PC-9 (cell line): ENCODE measurements at regions not wholly inside any gene's neighbourhood (a gene's known extent, or its start where the extent isn't known, plus 50 kb on each side); places are given as distances from the start of the nearest gene placed in this dataset.

Experiments used
- BruUV-seq: library from RNA; stranded (reverse); fragments of 400-500 nt; replicated peaks from 2 replicates; lab custom pipeline; 2021; lab: Mats Ljungman, UMichigan
- CTCF ChIA-PET: fragments of 300-600 bp; sonication (Branson Sonifier 250); formaldehyde crosslinking; loops from one replicate; lab custom pipeline; 2022; ENCODE audit warnings: antibody characterized with exemption; lab: Charles Lee
- POLR2A ChIA-PET: fragments of 300-600 bp; sonication (Branson Sonifier 250); formaldehyde crosslinking; loops from one replicate; lab custom pipeline; 2022; ENCODE audit warnings: antibody characterized with exemption; ENCODE audit not compliant: unreplicated experiment; lab: Charles Lee
- DNase-seq, 2 experiments: peaks; one replicate each; pipeline versions ENCODE4 v3.0.0 to v3.0.0-alpha.2; 2015 to 2022; ENCODE audit warnings: mixed read lengths in 1 of 2
- H2AFZ ChIP-seq: fragments of 200-600 bp; sonication (generic); 2 replicates; pipeline ENCODE4 v1.8.1; 2017; ENCODE audit warnings: antibody characterized with exemption
- H3F3A ChIP-seq: fragments of 200-600 bp; sonication (generic); 2 replicates; pipeline ENCODE4 v1.8.1; 2017; ENCODE audit warnings: antibody characterized with exemption, mild to moderate bottlenecking, low read depth; ENCODE audit not compliant: insufficient read depth
- H3K27ac ChIP-seq: fragments of 200-600 bp; sonication (generic); 2 replicates; pipeline ENCODE4 v1.6.1; 2016; ENCODE audit warnings: mixed run types
- H3K27me3 ChIP-seq: fragments of 200-600 bp; sonication (generic); 2 replicates; pipeline ENCODE4 v1.6.1; 2016; ENCODE audit warnings: low read depth, mixed run types; ENCODE audit not compliant: insufficient read depth
- H3K36me3 ChIP-seq: fragments of 200-600 bp; sonication (generic); 2 replicates; pipeline ENCODE4 v1.6.1; 2016; ENCODE audit warnings: low read depth, mixed run types
- H3K4me1 ChIP-seq: fragments of 200-600 bp; sonication (generic); replicated peaks from 2 replicates; pipeline ENCODE4 v1.6.1; 2016; ENCODE audit warnings: mixed run types; ENCODE audit not compliant: insufficient read depth
- H3K4me2 ChIP-seq: fragments of 200-600 bp; sonication (generic); 2 replicates; pipeline ENCODE4 v1.6.1; 2017; ENCODE audit warnings: mixed run types
- H3K4me3 ChIP-seq: fragments of 200-600 bp; sonication (generic); 2 replicates; pipeline ENCODE4 v1.6.1; 2016; ENCODE audit warnings: mixed run types
- H3K79me2 ChIP-seq: fragments of 200-600 bp; sonication (generic); 2 replicates; pipeline ENCODE4 v1.6.1; 2017; ENCODE audit warnings: low read depth, mixed run types
- H3K9me2 ChIP-seq: fragments of 200-600 bp; sonication (generic); 2 replicates; pipeline ENCODE4 v1.8.1; 2017; ENCODE audit warnings: mild to moderate bottlenecking; ENCODE audit not compliant: insufficient read depth
- H3K9me3 ChIP-seq: fragments of 200-600 bp; sonication (generic); 2 replicates; pipeline ENCODE4 v1.8.1; 2016; ENCODE audit warnings: low read depth; ENCODE audit not compliant: insufficient read depth
- H4K20me1 ChIP-seq: fragments of 200-600 bp; sonication (generic); 2 replicates; pipeline ENCODE4 v1.8.1; 2017; ENCODE audit not compliant: insufficient read depth
- CTCF ChIP-seq: fragments of 200-600 bp; sonication (generic); conservative IDR thresholded peaks from 2 replicates; pipeline ENCODE4 v1.6.1; 2017; ENCODE audit warnings: mixed run types, antibody characterized with exemption, mild to moderate bottlenecking, moderate library complexity
- EZH2 ChIP-seq: fragments of 200-600 bp; sonication (generic); IDR thresholded peaks from 2 replicates; pipeline ENCODE4 v1.8.0; 2017; ENCODE audit warnings: antibody characterized with exemption, low read depth
- intact Hi-C: fragments of 100-400 bp; cut with micrococcal nuclease; formaldehyde crosslinking; loops from one replicate; pipeline ENCODE4 v1.10.0; 2022; ENCODE audit not compliant: unreplicated experiment

- H3K27me3 ChIP-seq = no peaks in the 10 kb centered on the region
- no peak for TF ChIP-seq CTCF
- TF ChIP-seq EZH2 = no peak
- no peaks in the 10 kb centered on the region for H4K20me1 ChIP-seq
- no peak for DNase-seq
- H3K4me3 ChIP-seq = no peak overlapping the region
- ChIA-PET POLR2A (no interaction called here), CTCF (no interaction called here)
- BruUV-seq = no TSS peak
- H3K27ac ChIP-seq = no peak overlapping the region
- H2AFZ ChIP-seq = no peak overlapping the region
- no peaks in the 10 kb centered on the region for H3K9me2 ChIP-seq
- H3F3A ChIP-seq = no peaks in the 10 kb centered on the region
- H3K4me2 ChIP-seq = no peak overlapping the region
- intact Hi-C loops = no loop called here
- H3K4me1 ChIP-seq = no peaks in the 10 kb centered on the region; the same call in 1 of the 2 replicates
- no peaks in the 10 kb centered on the region for H3K79me2 ChIP-seq
- no peaks in the 10 kb centered on the region for H3K36me3 ChIP-seq
- no peaks in the 10 kb centered on the region for H3K9me3 ChIP-seq
Measured at GRCh38 chr10:30756151-30756550, 126.6 kb upstream of the LYZL2 start.

GRCh38 chr10:30755441-30755953 is 125.9 kb upstream of the LYZL2 start:
- H3K4me2 ChIP-seq = no peak overlapping the region
- DNase-seq = no peak
- no peaks in the 10 kb centered on the region; the same call in 1 of the 2 replicates for H3K4me1 ChIP-seq
- no peaks in the 10 kb centered on the region for H3F3A ChIP-seq
- H3K36me3 ChIP-seq = no peaks in the 10 kb centered on the region
- ChIA-PET POLR2A (no interaction called here), CTCF (no interaction called here)
- no peaks in the 10 kb centered on the region for H3K9me3 ChIP-seq
- no peaks in the 10 kb centered on the region for H3K9me2 ChIP-seq
- no peaks in the 10 kb centered on the region for H4K20me1 ChIP-seq
- no peaks in the 10 kb centered on the region for H3K79me2 ChIP-seq
- intact Hi-C loops = no loop called here
- BruUV-seq = no TSS peak
- TF ChIP-seq EZH2 (no peak), CTCF (no peak)
- H2AFZ ChIP-seq = no peak overlapping the region
- H3K4me3 ChIP-seq = no peak overlapping the region
- no peaks in the 10 kb centered on the region for H3K27me3 ChIP-seq
- no peak overlapping the region for H3K27ac ChIP-seq

GRCh38 chr10:30752481-30752881 is 122.9 kb upstream of the LYZL2 start:
- Histone ChIP-seq H2AFZ (no peak overlapping the region), H3K9me2 (no peaks in the 10 kb centered on the region), H3K27ac (no peak overlapping the region), H3K4me1 (no peaks in the 10 kb centered on the region), H4K20me1 (no peaks in the 10 kb centered on the region), H3K4me2 (no peak overlapping the region), H3K27me3 (no peaks in the 10 kb centered on the region), H3K9me3 (no peaks in the 10 kb centered on the region), H3K79me2 (no peaks in the 10 kb centered on the region), H3K4me3 (no peak overlapping the region), H3K36me3 (no peaks in the 10 kb centered on the region), H3F3A (no peaks in the 10 kb centered on the region)
- TF ChIP-seq EZH2 = no peak
- TF ChIP-seq CTCF = no peak
- ChIA-PET CTCF (interaction anchor here (0.8 kb wide), 1 partner anchor 739 kb away, joined by 3 read pairs; no protein-coding TSS in a partner anchor), POLR2A (no interaction called here)
- intact Hi-C loops = no loop called here
- no peak for DNase-seq
- no TSS peak for BruUV-seq
